Heart left ventricle (tissue), 16 donors: ENCODE measurements at regions not wholly inside any gene's neighbourhood (a gene's known extent, or its start where the extent isn't known, plus 50 kb on each side); places are given as distances from the start of the nearest gene placed in this dataset.

Experiments used
- ATAC-seq, 4 donors: fragments of 200-7000 bp; cut with Tn5 transposase; one replicate each; pipeline ENCODE4 v1.9.1; 2020 to 2022; ENCODE audit warnings: moderate library complexity in 4 of 4, mild to moderate bottlenecking in 3 of 4, moderate number of reproducible peaks in 1 of 4
- DNase-seq, 5 donors: peaks; one replicate each; pipeline ENCODE4 v3.0.0-alpha.2; 2020
- H3K27ac ChIP-seq, 12 donors: fragments of 200-600 bp; sonication (generic) in 4 of 12; one replicate each; pipeline versions ENCODE4 v1.5.0 to v1.8.0; 2016 to 2022; ENCODE audit warnings: mild to moderate bottlenecking in 2 of 12
- H3K27me3 ChIP-seq, 9 donors: fragments of 200-600 bp; sonication (generic) in 2 of 9; one replicate each; pipeline versions ENCODE4 v1.5.1 to v1.8.0; 2016 to 2022; ENCODE audit warnings: mild to moderate bottlenecking in 3 of 9
- H3K36me3 ChIP-seq, 9 donors: fragments of 200-600 bp; sonication (generic) in 2 of 9; one replicate each; pipeline versions ENCODE4 v1.5.0 to v1.8.0; 2018 to 2022; ENCODE audit warnings: mild to moderate bottlenecking in 2 of 9
- H3K4me1 ChIP-seq, 12 donors: fragments of 200-600 bp; sonication (generic) in 4 of 12; one replicate each; pipeline versions ENCODE4 v1.5.0 to v1.8.0; 2016 to 2022; ENCODE audit warnings: mild to moderate bottlenecking in 3 of 12
- H3K4me3 ChIP-seq, 12 donors: fragments of 200-600 bp; sonication (generic) in 4 of 12; one replicate each; pipeline versions ENCODE4 v1.5.0 to v1.8.0; 2017 to 2022; ENCODE audit warnings: mild to moderate bottlenecking in 9 of 12, moderate library complexity in 4 of 12
- H3K9me3 ChIP-seq, 12 donors: fragments of 200-600 bp; sonication (generic) in 4 of 12; one replicate each; pipeline versions ENCODE4 v1.5.0 to v1.8.0; 2016 to 2022; ENCODE audit warnings: mild to moderate bottlenecking in 1 of 12
- CTCF ChIP-seq, 12 donors: fragments of 200-600 bp; sonication (generic) in 4 of 12; IDR thresholded peaks; one replicate each; pipeline versions ENCODE4 v1.5.0 to v1.8.0; 2018 to 2022; ENCODE audit warnings: antibody characterized with exemption in 12 of 12, mild to moderate bottlenecking in 5 of 12
- POLR2A ChIP-seq, 2 donors: fragments of 450-650 bp; IDR thresholded peaks; one replicate each; pipeline ENCODE4 v1.6.1; 2017; ENCODE audit warnings: antibody characterized with exemption in 2 of 2, mild to moderate bottlenecking in 2 of 2, moderate library complexity in 2 of 2
- WGBS, 4 donors: extraction: QIAGEN DNeasy Blood & Tissue Kit in 2 of 4; methylation state at CpG; one replicate each; pipeline versions ENCODE4 v1.1.5 to v1.1.7; 2013 to 2018; 5-methylcytosine and 5-hydroxymethylcytosine counted together
- intact Hi-C, 10 donors: fragments of 100-400 bp; cut with DNase I; formaldehyde crosslinking; loops; one replicate each; pipeline versions ENCODE4 v1.11.1 to v1.14.2; 2022
- donor health status: ischemic (EF 13 %, LVEDD 7.1; RV severe dilation, severe dysfunction).
- donor health status: healthy with polysubstance abuse.
- donor health status: DM: no; HTN: yes; CAD: no.
- donor health status: DM: no; HTN: no; CAD: no.
- donor health status: ischemic (EF 25% LVEDD 6.9; RV normal size, moderate dysfunction).
- donor health status: ischemic (EF 25% LVEDD 5.7; RV mildly dilated, moderate dysfunction).
- donor health status: healthy.
- donor health status: DM: yes; HTN: yes; CAD: no.
- donor health status: ischemic (EF 35%, LVEDD 5.7; RV mildly dilated, moderate dysfunction).
- donor health status: nonischemic (EF 11% LVEDD 7.7; RV severe dilation, severe dysfunction).
- donor health status: DM: yes; HTN: yes; CAD: no.
- donor health status: PGD.
- donor health status: ischemic (EF 29% LVEDD 5.4; RV normal size, mild dysfunction).
- donor health status: nonischemic (EF 23%, LVEDD 6.1; RV moderate dilation, normal function).

GRCh38 chr6:154617175-154617574, 106.7 kb upstream of the CNKSR3 start:
- Histone ChIP-seq H3K27me3 (no peaks in the 10 kb centered on the region), H3K36me3 (no peaks in the 10 kb centered on the region), H3K9me3 (no peaks in the 10 kb centered on the region), H3K27ac (no peak overlapping the region), H3K4me3 (no peak overlapping the region), H3K4me1 (peaks cover 0 to 21% (median 5%) of the 10 kb centered on the region in 12 donors)
- intact Hi-C loops: loop anchor here in 1 of 10 donors (10.0 kb wide), 1 partner anchor 182 kb away; no protein-coding TSS in a partner anchor
- TF ChIP-seq CTCF (IDR thresholded peaks at IDR 0.05) (no peak), POLR2A (IDR thresholded peaks at IDR 0.05) (no peak)
- 89 to 95% (median 94%) methylated on average over 2 of the region's 2 CpGs for WGBS, 4 donors
- DNase-seq (no peak), ATAC-seq (no peak)

- Histone ChIP-seq H3K4me1 (peaks cover 0 to 21% (median 5%) of the 10 kb centered on the region in 12 donors), H3K36me3 (no peaks in the 10 kb centered on the region), H3K9me3 (no peaks in the 10 kb centered on the region), H3K4me3 (no peak overlapping the region), H3K27ac (no peak overlapping the region), H3K27me3 (no peaks in the 10 kb centered on the region)
- ATAC-seq (no peak), DNase-seq (no peak)
- TF ChIP-seq POLR2A (IDR thresholded peaks at IDR 0.05) (no peak), CTCF (IDR thresholded peaks at IDR 0.05) (no peak)
- 86 to 89% (median 88%) methylated on average over 5 of the region's 5 CpGs for WGBS, 4 donors
- intact Hi-C loops: loop anchor here in 1 of 10 donors (10.0 kb wide), 1 partner anchor 184 kb away; no protein-coding TSS in a partner anchor
Observed at GRCh38 chr6:154619146-154619545, 108.7 kb upstream of the CNKSR3 start.

- no peaks in the 10 kb centered on the region for H3K36me3 ChIP-seq
- intact Hi-C loops: no loop called here
- H3K27ac ChIP-seq: no peak overlapping the region
- no peaks in the 10 kb centered on the region for H3K9me3 ChIP-seq
- H3K27me3 ChIP-seq: no peaks in the 10 kb centered on the region
- WGBS, 4 donors: 68 to 80% (median 77%) methylated on average over 4 of the region's 4 CpGs
- TF ChIP-seq POLR2A (IDR thresholded peaks at IDR 0.05) (no peak), CTCF (IDR thresholded peaks at IDR 0.05) (no peak)
- H3K4me1 ChIP-seq: peaks cover 0 to 4% (median 0%) of the 10 kb centered on the region in 12 donors
- DNase-seq: no peak
- no peak for ATAC-seq
- no peak overlapping the region for H3K4me3 ChIP-seq
Observed at GRCh38 chr6:154621686-154622085, 111.2 kb upstream of the CNKSR3 start.

GRCh38 chr6:154622618-154623336, 110.4 kb upstream of the SCAF8 start:
- intact Hi-C loops: no loop called here
- 87 to 94% (median 93%) methylated on average over 3 of the region's 3 CpGs for WGBS, 4 donors
- ATAC-seq (no peak), DNase-seq (no peak)
- Histone ChIP-seq H3K27me3 (no peaks in the 10 kb centered on the region), H3K36me3 (no peaks in the 10 kb centered on the region), H3K4me1 (peaks cover 0 to 4% (median 0%) of the 10 kb centered on the region in 12 donors), H3K4me3 (no peak overlapping the region), H3K27ac (no peak overlapping the region), H3K9me3 (no peaks in the 10 kb centered on the region)
- TF ChIP-seq POLR2A (IDR thresholded peaks at IDR 0.05): no peak
- no peak for TF ChIP-seq CTCF (IDR thresholded peaks at IDR 0.05)
